ENCODE measurements at regions not wholly inside any gene's neighbourhood (a gene's known extent, or its start where the extent isn't known, plus 50 kb on each side); places are given as distances from the start of the nearest gene placed in this dataset.

DNA sequence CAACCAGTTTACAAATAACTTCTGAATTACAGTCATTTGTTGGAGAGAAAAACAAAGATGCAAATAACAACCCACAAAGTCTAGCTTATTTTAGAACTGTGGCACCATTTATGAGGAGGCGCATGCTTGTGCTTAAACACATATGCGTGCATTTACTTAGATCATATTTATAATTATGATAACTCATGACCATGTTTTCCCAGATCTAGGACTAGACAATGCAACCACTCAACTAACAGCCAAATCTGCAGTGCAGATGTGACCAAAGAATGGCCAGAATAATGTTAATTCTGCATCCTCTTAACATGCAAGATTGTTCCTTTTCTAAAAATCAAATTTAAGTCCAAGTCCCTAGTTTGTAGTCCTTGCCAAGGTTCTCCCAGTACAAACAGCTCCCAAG, 167.3 kb upstream of the FST start:
- Histone ChIP-seq H3K27me3 (ENCODE audit: insufficient read depth, low read length) (no peaks in the 10 kb centered on the region), H3K27ac (ENCODE audit: low read depth, low read length) (no peak overlapping the region), H3K36me3 (ENCODE audit: insufficient read depth, low read length) (no peaks in the 10 kb centered on the region), H3K9me3 (ENCODE audit: insufficient read depth, low read depth, low read length) (peaks cover 9% of the 10 kb centered on the region; the same call in 1 of the 2 replicates), H3K9ac (ENCODE audit: low read depth, low read length) (no peak overlapping the region), H3K4me3 (ENCODE audit: low read length) (no peak overlapping the region), H3K4me1 (ENCODE audit: insufficient read depth, low read length) (no peaks in the 10 kb centered on the region)
- 100% methylated on average over 2 of the region's 2 CpGs for whole genome bisulfite sequencing

DNA sequence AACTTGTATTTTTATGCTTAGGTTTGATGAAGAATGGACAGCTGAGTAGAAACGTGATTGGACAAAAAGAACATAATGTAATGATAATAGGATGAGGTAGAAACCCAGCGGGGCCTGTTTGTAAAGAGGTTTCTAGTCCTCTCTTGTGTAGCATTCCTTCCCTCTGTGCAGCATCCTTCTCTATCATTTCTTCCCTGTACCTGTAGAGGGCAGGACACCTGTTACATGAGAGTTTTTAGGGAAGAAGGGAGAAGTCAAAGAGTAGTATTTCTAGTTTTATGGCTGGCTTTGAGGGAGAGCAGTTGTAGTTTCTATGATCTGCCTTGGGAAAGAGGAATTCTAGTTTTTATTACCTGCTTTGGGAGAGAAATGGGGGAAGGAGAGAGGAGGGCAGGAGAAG, 162.1 kb upstream of the FST start:
- H3K36me3 ChIP-seq (ENCODE audit: insufficient read depth, low read length): no peaks in the 10 kb centered on the region
- H3K9ac ChIP-seq (ENCODE audit: low read depth, low read length): no peak overlapping the region
- H3K9me3 ChIP-seq (ENCODE audit: insufficient read depth, low read depth, low read length): peaks cover 9% of the 10 kb centered on the region; the same call in 1 of the 2 replicates
- no peak overlapping the region for H3K27ac ChIP-seq (ENCODE audit: low read depth, low read length)
- no peaks in the 10 kb centered on the region for H3K27me3 ChIP-seq (ENCODE audit: insufficient read depth, low read length)
- H3K4me1 ChIP-seq (ENCODE audit: insufficient read depth, low read length): no peaks in the 10 kb centered on the region
- H3K4me3 ChIP-seq (ENCODE audit: low read length): no peak overlapping the region
- WGBS: 74% methylated on average over 2 of the region's 2 CpGs

DNA sequence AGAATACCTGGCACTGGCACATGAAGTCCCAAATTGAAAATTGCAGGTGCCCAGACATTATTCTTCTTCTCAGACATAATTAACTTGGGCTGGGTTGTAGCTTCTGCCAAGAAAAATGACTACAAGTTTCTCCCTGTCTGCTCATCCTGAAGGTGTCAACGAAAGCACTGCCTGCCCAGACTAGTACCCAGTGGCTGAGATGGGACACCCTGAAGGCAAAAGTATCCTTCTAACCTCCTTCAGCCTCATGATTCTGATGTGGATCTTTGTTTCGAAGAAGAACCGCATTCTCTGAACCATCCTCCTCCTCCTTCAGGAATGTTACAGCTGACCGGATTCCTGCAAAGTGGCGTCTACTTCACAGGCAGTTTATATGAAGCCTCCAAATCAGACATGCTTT, 161.1 kb upstream of the FST start:
- Histone ChIP-seq H3K4me1 (ENCODE audit: insufficient read depth, low read length) (no peaks in the 10 kb centered on the region), H3K9ac (ENCODE audit: low read depth, low read length) (no peak overlapping the region), H3K36me3 (ENCODE audit: insufficient read depth, low read length) (no peaks in the 10 kb centered on the region), H3K9me3 (ENCODE audit: insufficient read depth, low read depth, low read length) (peaks cover 9% of the 10 kb centered on the region; the same call in 1 of the 2 replicates), H3K27me3 (ENCODE audit: insufficient read depth, low read length) (no peaks in the 10 kb centered on the region), H3K27ac (ENCODE audit: low read depth, low read length) (no peak overlapping the region), H3K4me3 (ENCODE audit: low read length) (no peak overlapping the region)
- WGBS: 93% methylated on average over 5 of the region's 5 CpGs

DNA sequence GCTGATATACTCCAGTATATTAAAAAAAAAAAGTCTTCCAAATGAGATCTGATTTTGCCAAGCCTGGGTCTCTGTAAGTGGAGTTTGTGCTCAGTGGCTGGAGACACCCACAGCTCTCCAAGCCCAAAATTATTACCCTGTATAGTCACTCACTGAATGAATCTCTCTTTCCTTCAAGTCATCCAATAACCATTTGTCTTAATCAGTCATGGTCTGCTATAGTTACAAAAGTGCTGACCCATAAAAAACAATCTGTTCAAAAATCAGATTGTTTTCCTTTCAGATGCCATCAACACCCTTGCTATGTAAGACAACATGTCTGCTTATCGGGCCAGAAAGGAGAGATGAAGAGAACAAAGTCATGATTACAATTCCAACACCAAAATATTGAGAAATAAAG, 159.4 kb upstream of the FST start:
- Histone ChIP-seq H3K9me3 (ENCODE audit: insufficient read depth, low read depth, low read length) (0 out of 2 replicates have a peak, but pooled peaks cover 2% of the 10 kb centered on the region), H3K4me1 (ENCODE audit: insufficient read depth, low read length) (no peaks in the 10 kb centered on the region), H3K9ac (ENCODE audit: low read depth, low read length) (no peak overlapping the region), H3K4me3 (ENCODE audit: low read length) (no peak overlapping the region), H3K27me3 (ENCODE audit: insufficient read depth, low read length) (no peaks in the 10 kb centered on the region), H3K27ac (ENCODE audit: low read depth, low read length) (no peak overlapping the region), H3K36me3 (ENCODE audit: insufficient read depth, low read length) (no peaks in the 10 kb centered on the region)
- no CpG with 5 or more reads among the region's 1 CpG for WGBS

DNA sequence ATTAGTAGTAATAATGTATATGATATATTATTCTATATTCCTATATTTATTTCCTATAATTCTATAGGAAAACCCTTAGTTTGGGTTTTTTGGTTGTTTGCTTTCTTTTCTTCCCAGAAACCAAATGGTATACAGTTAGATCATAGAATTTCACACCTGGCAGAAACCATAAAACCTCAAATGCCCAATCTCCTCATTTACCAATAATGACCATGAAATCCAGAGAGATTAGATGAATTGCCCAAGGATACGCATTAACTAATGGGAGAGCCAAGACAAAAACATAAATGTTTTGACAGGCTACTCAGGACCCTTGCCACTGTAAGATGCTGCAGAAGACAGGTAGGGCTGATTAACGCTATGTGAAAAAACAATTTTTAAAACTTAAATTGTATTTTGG, 158.7 kb upstream of the FST start:
- no peaks in the 10 kb centered on the region for H3K36me3 ChIP-seq (ENCODE audit: insufficient read depth, low read length)
- H3K27ac ChIP-seq (ENCODE audit: low read depth, low read length): no peak overlapping the region
- no peaks in the 10 kb centered on the region for H3K27me3 ChIP-seq (ENCODE audit: insufficient read depth, low read length)
- 98% methylated on average over 2 of the region's 2 CpGs for WGBS
- no peak overlapping the region for H3K4me3 ChIP-seq (ENCODE audit: low read length)
- no peaks in the 10 kb centered on the region for H3K4me1 ChIP-seq (ENCODE audit: insufficient read depth, low read length)
- H3K9me3 ChIP-seq (ENCODE audit: insufficient read depth, low read depth, low read length): no peaks in the 10 kb centered on the region
- H3K9ac ChIP-seq (ENCODE audit: low read depth, low read length): no peak overlapping the region

DNA sequence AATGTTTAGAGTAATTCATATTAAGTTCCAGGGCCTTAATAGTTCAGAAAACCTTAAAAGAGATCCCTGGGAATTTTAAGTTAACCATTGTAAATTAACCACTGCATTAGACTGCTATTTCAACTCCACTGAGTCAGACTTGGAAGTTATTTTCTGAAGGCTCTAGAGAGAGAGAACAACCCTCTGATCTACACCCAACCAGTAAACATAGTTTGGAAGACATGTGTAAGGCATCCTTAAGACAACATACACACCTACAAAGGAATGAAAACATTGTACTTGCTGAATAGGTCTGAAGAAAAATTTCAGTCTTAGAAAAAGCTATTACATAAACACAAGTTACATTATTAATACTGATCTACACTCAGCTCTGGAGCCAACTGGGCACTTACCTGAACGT, 158.2 kb upstream of the FST start:
- no peaks in the 10 kb centered on the region for H3K9me3 ChIP-seq (ENCODE audit: insufficient read depth, low read depth, low read length)
- 88% methylated on average over 1 of the region's 1 CpG for WGBS
- H3K9ac ChIP-seq (ENCODE audit: low read depth, low read length): no peak overlapping the region
- no peaks in the 10 kb centered on the region for H3K4me1 ChIP-seq (ENCODE audit: insufficient read depth, low read length)
- no peaks in the 10 kb centered on the region for H3K27me3 ChIP-seq (ENCODE audit: insufficient read depth, low read length)
- no peaks in the 10 kb centered on the region for H3K36me3 ChIP-seq (ENCODE audit: insufficient read depth, low read length)
- H3K27ac ChIP-seq (ENCODE audit: low read depth, low read length): no peak overlapping the region
- no peak overlapping the region for H3K4me3 ChIP-seq (ENCODE audit: low read length)

DNA sequence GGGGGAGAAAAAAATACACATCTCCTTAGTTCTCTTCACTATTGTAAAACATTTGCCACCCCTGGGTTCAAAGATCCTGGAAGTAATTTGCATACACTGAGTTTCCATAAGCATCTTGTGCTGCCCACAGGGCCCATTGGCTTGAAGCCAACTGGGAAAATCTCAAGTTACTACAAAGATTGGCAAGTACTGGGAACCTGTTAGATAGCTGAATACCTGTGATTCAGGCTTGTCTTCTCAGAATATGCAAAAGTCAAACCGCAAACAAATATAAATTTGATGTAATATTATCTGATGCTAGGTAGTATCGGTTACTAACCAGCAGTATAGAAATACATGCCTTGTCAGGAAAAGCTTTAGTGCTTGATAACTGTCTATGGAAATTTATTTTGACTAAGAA, 156.9 kb upstream of the FST start:
- Histone ChIP-seq H3K9me3 (ENCODE audit: insufficient read depth, low read depth, low read length) (no peaks in the 10 kb centered on the region), H3K4me1 (ENCODE audit: insufficient read depth, low read length) (no peaks in the 10 kb centered on the region), H3K27ac (ENCODE audit: low read depth, low read length) (no peak overlapping the region), H3K27me3 (ENCODE audit: insufficient read depth, low read length) (no peaks in the 10 kb centered on the region), H3K36me3 (ENCODE audit: insufficient read depth, low read length) (no peaks in the 10 kb centered on the region), H3K4me3 (ENCODE audit: low read length) (no peak overlapping the region), H3K9ac (ENCODE audit: low read depth, low read length) (no peak overlapping the region)
- WGBS: 98% methylated on average over 2 of the region's 2 CpGs

DNA sequence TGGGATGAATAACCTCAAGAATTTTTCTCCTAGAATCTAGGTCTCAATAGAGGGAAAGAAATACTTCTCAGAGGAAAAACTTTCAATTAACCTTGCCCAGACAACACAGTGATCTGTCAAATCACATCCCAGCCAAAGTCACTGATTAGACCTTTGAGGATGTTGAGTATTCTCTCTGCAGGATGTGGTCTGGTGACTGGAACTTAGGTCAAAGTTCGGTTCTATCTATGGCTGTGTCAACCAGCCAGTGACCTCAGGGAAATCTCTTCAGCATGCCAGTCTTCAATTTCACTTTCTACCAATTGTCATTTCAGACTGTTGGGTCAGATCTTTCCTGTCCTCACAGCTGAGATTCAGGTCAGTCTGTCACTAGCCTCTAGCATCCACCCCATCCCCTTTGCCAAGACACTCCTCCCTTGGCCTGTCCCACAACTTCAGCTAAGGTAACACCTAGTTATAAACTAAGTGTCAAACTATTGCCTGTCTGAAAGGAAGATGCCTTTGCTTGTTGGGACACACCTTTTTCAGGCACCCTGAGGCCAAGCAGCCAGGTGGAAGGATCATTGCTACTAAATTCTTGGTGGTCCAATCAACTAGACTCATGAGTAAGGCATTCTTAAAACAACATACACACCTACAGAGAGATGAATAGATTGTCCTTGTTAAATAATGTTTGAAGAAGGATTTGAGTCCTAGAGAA, 156.3 kb upstream of the FST start:
- no peaks in the 10 kb centered on the region for H3K36me3 ChIP-seq (ENCODE audit: insufficient read depth, low read length)
- no peaks in the 10 kb centered on the region for H3K4me1 ChIP-seq (ENCODE audit: insufficient read depth, low read length)
- H3K4me3 ChIP-seq (ENCODE audit: low read length): no peak overlapping the region
- WGBS: 94% methylated on average over 1 of the region's 1 CpG
- no peaks in the 10 kb centered on the region for H3K27me3 ChIP-seq (ENCODE audit: insufficient read depth, low read length)
- H3K9ac ChIP-seq (ENCODE audit: low read depth, low read length): no peak overlapping the region
- no peaks in the 10 kb centered on the region for H3K9me3 ChIP-seq (ENCODE audit: insufficient read depth, low read depth, low read length)
- H3K27ac ChIP-seq (ENCODE audit: low read depth, low read length): no peak overlapping the region

DNA sequence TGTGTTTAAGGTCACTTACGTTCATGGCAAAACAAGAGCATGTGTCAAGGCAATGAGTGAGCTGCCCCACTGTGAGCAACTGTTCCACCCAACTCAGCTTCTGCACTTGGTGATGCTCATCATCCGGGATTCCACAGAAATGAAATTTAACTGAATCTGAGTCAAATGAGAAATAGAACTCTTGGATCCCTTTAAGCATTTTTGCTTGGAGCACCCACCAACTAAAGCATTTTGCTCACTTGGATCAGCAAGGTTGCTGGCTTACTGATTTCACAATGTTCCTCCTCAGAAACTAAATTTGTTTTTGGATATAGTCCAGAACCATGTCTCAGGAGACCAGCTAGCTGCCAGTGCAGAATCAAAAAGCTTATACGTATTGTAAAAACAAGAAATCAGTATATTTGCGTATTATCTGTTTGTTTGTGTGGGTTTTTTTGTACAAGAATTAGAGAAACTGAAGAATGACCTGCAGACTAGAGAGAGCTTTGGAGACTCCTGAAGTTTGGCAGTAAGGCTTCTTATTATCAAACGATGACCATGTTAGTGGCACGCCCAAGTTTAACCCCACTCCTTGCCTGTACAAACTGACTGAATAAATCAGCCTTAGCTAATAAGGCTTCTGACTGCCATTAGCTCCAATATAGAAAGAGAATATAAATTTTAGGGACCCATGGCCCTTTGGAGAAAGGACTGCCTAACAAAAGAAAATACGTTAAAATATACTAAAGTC, 153.8 kb upstream of the FST start:
- 97% methylated on average over 6 of the region's 7 CpGs for WGBS
- no peaks in the 10 kb centered on the region for H3K27me3 ChIP-seq (ENCODE audit: insufficient read depth, low read length)
- H3K9ac ChIP-seq (ENCODE audit: low read depth, low read length): no peak overlapping the region
- H3K4me3 ChIP-seq (ENCODE audit: low read length): no peak overlapping the region
- no peak overlapping the region for H3K27ac ChIP-seq (ENCODE audit: low read depth, low read length)
- H3K9me3 ChIP-seq (ENCODE audit: insufficient read depth, low read depth, low read length): no peaks in the 10 kb centered on the region
- H3K4me1 ChIP-seq (ENCODE audit: insufficient read depth, low read length): no peaks in the 10 kb centered on the region
- no peaks in the 10 kb centered on the region for H3K36me3 ChIP-seq (ENCODE audit: insufficient read depth, low read length)

DNA sequence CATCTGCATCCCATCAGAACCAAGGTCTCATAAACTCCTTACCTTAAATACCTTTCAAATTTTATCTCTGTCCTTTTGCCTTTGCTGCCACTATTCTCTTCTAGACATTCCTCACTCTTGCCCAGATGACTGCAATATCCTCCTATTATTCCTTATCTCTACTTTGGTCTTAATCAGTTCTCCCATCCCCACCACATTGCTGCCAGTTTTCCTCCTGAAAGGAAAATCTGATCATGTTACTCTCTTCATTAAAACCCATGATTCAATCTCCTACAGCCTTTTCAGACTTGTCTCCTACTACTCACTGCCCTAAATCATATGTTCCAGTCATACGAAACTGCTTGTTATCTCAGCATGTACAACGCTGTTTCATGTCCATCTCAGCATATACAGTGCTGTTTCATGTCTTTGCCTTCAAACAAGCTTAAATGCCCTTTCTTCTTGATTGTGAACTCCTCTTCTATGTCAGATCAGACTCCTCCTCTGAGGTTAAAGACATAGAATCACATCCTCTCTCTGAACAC, 152.6 kb upstream of the FST start:
- Histone ChIP-seq H3K9me3 (ENCODE audit: insufficient read depth, low read depth, low read length) (no peaks in the 10 kb centered on the region), H3K9ac (ENCODE audit: low read depth, low read length) (no peak overlapping the region), H3K36me3 (ENCODE audit: insufficient read depth, low read length) (no peaks in the 10 kb centered on the region), H3K4me1 (ENCODE audit: insufficient read depth, low read length) (no peaks in the 10 kb centered on the region), H3K27ac (ENCODE audit: low read depth, low read length) (no peak overlapping the region), H3K4me3 (ENCODE audit: low read length) (no peak overlapping the region), H3K27me3 (ENCODE audit: insufficient read depth, low read length) (no peaks in the 10 kb centered on the region)
- 91% methylated on average over 2 of the region's 2 CpGs for WGBS

DNA sequence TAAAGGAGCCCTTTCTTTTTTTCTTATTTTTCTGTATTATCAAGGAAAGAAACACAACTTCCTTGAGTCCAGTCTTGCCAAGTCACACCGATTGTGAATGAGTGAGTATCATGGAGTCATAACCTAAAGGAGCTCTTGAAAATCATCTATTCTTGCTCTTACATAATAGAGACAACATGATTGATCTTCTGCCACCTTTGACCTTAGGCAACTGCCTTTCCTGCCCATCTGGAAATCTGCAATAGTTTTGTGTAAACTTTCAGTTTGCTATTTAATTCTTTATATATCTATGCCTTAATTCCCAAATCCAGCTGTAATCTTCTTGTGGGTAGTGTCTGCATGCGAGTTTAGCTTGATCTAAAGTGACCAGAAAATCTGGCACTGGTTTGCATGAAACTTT, 149.9 kb upstream of the FST start:
- no peak overlapping the region for H3K4me3 ChIP-seq (ENCODE audit: low read length)
- H3K9ac ChIP-seq (ENCODE audit: low read depth, low read length): no peak overlapping the region
- no peaks in the 10 kb centered on the region for H3K36me3 ChIP-seq (ENCODE audit: insufficient read depth, low read length)
- no peaks in the 10 kb centered on the region for H3K4me1 ChIP-seq (ENCODE audit: insufficient read depth, low read length)
- no peaks in the 10 kb centered on the region for H3K9me3 ChIP-seq (ENCODE audit: insufficient read depth, low read depth, low read length)
- H3K27me3 ChIP-seq (ENCODE audit: insufficient read depth, low read length): no peaks in the 10 kb centered on the region
- WGBS: 95% methylated on average over 2 of the region's 2 CpGs
- no peak overlapping the region for H3K27ac ChIP-seq (ENCODE audit: low read depth, low read length)

Measured in HUES64 (cell line).